HepG2 (cell line): ENCODE measurements at regions not wholly inside any gene's neighbourhood (a gene's known extent, or its start where the extent isn't known, plus 50 kb on each side); places are given as distances from the start of the nearest gene placed in this dataset.

Source experiments
- ATAC-seq: fragments of 200-7000 bp; cut with Tn5 transposase; 3 replicates; pipeline ENCODE4 v1.9.1; 2020; ENCODE audit warnings: mild to moderate bottlenecking, moderate library complexity
- BruUV-seq: library from RNA; stranded (reverse); fragments of 400-500 nt; replicated peaks from 2 replicates; lab custom pipeline; 2021; lab: Mats Ljungman, UMichigan
- CTCF ChIA-PET: fragments of 300-600 bp; formaldehyde crosslinking; extraction: SDS; loops from one replicate; lab custom pipeline; 2021; ENCODE audit warnings: low total read pairs, inconsistent platforms, low intra/inter-chr PET ratio; lab: Yijun Ruan, JAX
- POLR2A ChIA-PET: fragments of 350-600 bp; sonication (Branson Sonifier 250); formaldehyde crosslinking; loops from one replicate; lab custom pipeline; 2020; ENCODE audit warnings: antibody characterized with exemption, inconsistent platforms; lab: Yijun Ruan, JAX
- DNase-seq: peaks from one replicate; pipeline ENCODE4 v3.0.0-alpha.2; 2015; ENCODE audit warnings: low spot score
- FAIRE-seq: peaks from 3 replicates; lab custom pipeline; 2011; peaks lifted over from hg19 to GRCh38; lab: Jason Lieb, UNC
- H2AFZ ChIP-seq: one replicate; pipeline ENCODE4 v1.6.1; 2011; ENCODE audit warnings: low read length, inconsistent platforms
- H3K27ac ChIP-seq: fragments of 300-600 bp; 3 replicates; pipeline ENCODE4 v1.8.0; 2011; ENCODE audit warnings: mixed run types, mild to moderate bottlenecking, mixed read lengths, low read length, inconsistent platforms; ENCODE audit not compliant: insufficient read depth; ENCODE audit errors: extremely low read length
- H3K27me3 ChIP-seq, 2 experiments: fragments of 200-600 bp in 1 of 2; 2 replicates in 1 of 2; 3 replicates in 1 of 2; pipeline versions ENCODE4 v1.6.0 to v1.8.0; 2011; ENCODE audit warnings: low read length in 2 of 2, mild to moderate bottlenecking in 2 of 2, moderate library complexity in 2 of 2, inconsistent platforms in 1 of 2; ENCODE audit not compliant: insufficient read depth in 2 of 2, control insufficient read depth in 1 of 2
- H3K36me3 ChIP-seq, 2 experiments: fragments of 200-600 bp in 1 of 2; replicated peaks in 1 of 2; 2 replicates in 1 of 2; 3 replicates in 1 of 2; pipeline versions ENCODE4 v1.5.1 to v1.8.0; 2011; ENCODE audit warnings: low read length in 2 of 2, inconsistent platforms in 1 of 2; ENCODE audit not compliant: insufficient read depth in 2 of 2, control insufficient read depth in 1 of 2
- H3K4me1 ChIP-seq: 2 replicates; pipeline ENCODE4 v1.5.1; 2012; ENCODE audit warnings: low read length, inconsistent platforms; ENCODE audit not compliant: insufficient read depth
- H3K4me2 ChIP-seq: 2 replicates; pipeline ENCODE4 v1.6.0; 2011; ENCODE audit warnings: low read depth, low read length, inconsistent platforms
- H3K4me3 ChIP-seq, 3 experiments: fragments of 200-600 bp in 1 of 3; sonication (generic), shearing (Covaris generic) in 1 of 3; replicated peaks in 1 of 3; 2 replicates each; pipeline ENCODE4 v1.5.1; 2011 to 2016; ENCODE audit warnings: low read length in 3 of 3, inconsistent platforms in 2 of 3, low read depth in 2 of 3, mild to moderate bottlenecking in 2 of 3, control low read depth in 1 of 3, mixed read lengths in 1 of 3; ENCODE audit not compliant: insufficient read depth in 1 of 3
- H3K79me2 ChIP-seq: one replicate; pipeline ENCODE4 v1.6.1; 2011; ENCODE audit warnings: low read length, inconsistent platforms; ENCODE audit not compliant: insufficient read depth
- H3K9ac ChIP-seq: 2 replicates; pipeline ENCODE4 v1.6.0; 2011; ENCODE audit warnings: mild to moderate bottlenecking, low read depth, low read length, inconsistent platforms; ENCODE audit not compliant: insufficient read depth
- H3K9me3 ChIP-seq: 2 replicates; pipeline ENCODE4 v1.5.1; 2012; ENCODE audit warnings: mild to moderate bottlenecking, low read length
- H4K20me1 ChIP-seq: 2 replicates; pipeline ENCODE4 v1.6.0; 2011; ENCODE audit warnings: inconsistent platforms, mild to moderate bottlenecking, low read length, moderate library complexity; ENCODE audit not compliant: insufficient read depth
- CSRNP2 ChIP-seq: sonication (generic); formaldehyde crosslinking; conservative IDR thresholded peaks from 2 replicates; pipeline ENCODE4 v1.8.0; 2022; ENCODE audit warnings: low read depth, missing genetic modification reagents
- ETV5 ChIP-seq: IDR thresholded peaks from 2 replicates; pipeline ENCODE4 v1.6.1; 2018; ENCODE audit warnings: missing biosample characterization, missing genetic modification reagents, inconsistent platforms, borderline replicate concordance
- JDP2 ChIP-seq: sonication (generic); formaldehyde crosslinking; IDR thresholded peaks from 2 replicates; pipeline ENCODE4 v1.8.1; 2022; ENCODE audit warnings: missing genetic modification reagents, borderline replicate concordance
- MLX ChIP-seq: IDR thresholded peaks from 2 replicates; pipeline ENCODE4 v1.6.1; 2016
- MTF2 ChIP-seq: sonication (generic); formaldehyde crosslinking; IDR thresholded peaks from 2 replicates; pipeline ENCODE4 v1.5.0; 2020; ENCODE audit warnings: missing genetic modification reagents, borderline replicate concordance
- RBFOX2 ChIP-seq: fragments of 200-400 bp; formaldehyde crosslinking; IDR thresholded peaks from 2 replicates; pipeline ENCODE4 v1.6.1; 2017; ENCODE audit warnings: low read depth, mild to moderate bottlenecking, low read length
- ZBTB37 ChIP-seq: sonication (generic); formaldehyde crosslinking; IDR thresholded peaks from 2 replicates; pipeline ENCODE4 v1.4.0; 2020; ENCODE audit warnings: mild to moderate bottlenecking, missing genetic modification reagents
- ZNF17 ChIP-seq: sonication (generic); formaldehyde crosslinking; IDR thresholded peaks from 2 replicates; pipeline ENCODE4 v1.5.0; 2020; ENCODE audit warnings: mild to moderate bottlenecking, missing genetic modification reagents
- ZNF20 ChIP-seq: sonication (generic); formaldehyde crosslinking; IDR thresholded peaks from 2 replicates; pipeline ENCODE4 v1.4.0; 2020; ENCODE audit warnings: mild to moderate bottlenecking, moderate library complexity, missing genetic modification reagents
- ZNF816 ChIP-seq: sonication (generic); formaldehyde crosslinking; IDR thresholded peaks from 2 replicates; pipeline ENCODE4 v1.8.0; 2022; ENCODE audit warnings: missing genetic modification reagents, mild to moderate bottlenecking, borderline replicate concordance
- WGBS: methylation state at CpG from one replicate; pipeline ENCODE4 v1.1.6; 2017; ENCODE audit warnings: low lambda C conversion rate; 5-methylcytosine and 5-hydroxymethylcytosine counted together
- in situ Hi-C: cut with HindIII; loops from 2 replicates; pipeline ENCODE4 v1.10.0; 2017; ENCODE audit warnings: low pct_unique_long_range_greater_than_20kb; ENCODE audit not compliant: extremely low pct_ligation_motif_present
- intact Hi-C: fragments of 100-400 bp; cut with micrococcal nuclease; formaldehyde crosslinking; loops from one replicate; pipeline ENCODE4 v1.10.0; 2022; ENCODE audit not compliant: unreplicated experiment

DNA sequence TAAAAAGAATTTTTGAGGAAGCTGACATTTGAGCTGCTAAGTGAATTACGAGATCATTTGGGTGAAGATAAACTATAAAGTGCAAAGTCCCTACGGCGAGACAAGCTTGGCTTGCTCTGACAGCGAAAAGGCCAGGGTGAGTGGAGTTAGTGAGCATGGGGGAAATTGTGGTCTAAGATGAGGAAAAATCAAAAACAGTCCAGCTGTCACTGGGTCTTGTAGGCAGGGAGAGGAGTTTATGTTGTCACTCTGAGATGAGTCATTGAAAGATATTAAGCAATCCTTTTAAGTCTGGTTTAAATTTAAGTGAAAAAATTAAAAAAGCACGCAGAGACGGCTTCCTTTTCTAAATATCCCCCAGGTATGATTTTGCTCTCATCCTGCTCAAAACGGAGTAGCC, 601.9 kb downstream of the MRPL39 start:
- no peak overlapping the region for H3K9ac ChIP-seq
- H2AFZ ChIP-seq, result no peak overlapping the region
- intact Hi-C loops (no loop called here), in situ Hi-C loops (no loop called here)
- H3K4me2 ChIP-seq, result no peak overlapping the region
- WGBS, result 23% methylated on average over 7 of the region's 7 CpGs
- H3K27ac ChIP-seq, result no peak overlapping the region
- H3K4me3 ChIP-seq, result no peak overlapping the region
- CTCF ChIA-PET, result no interaction called here
- POLR2A ChIA-PET, result no interaction called here
- peaks cover 83% of the 10 kb centered on the region for H3K9me3 ChIP-seq
- H4K20me1 ChIP-seq, result no peaks in the 10 kb centered on the region
- no TSS peak for BruUV-seq
- no peaks in the 10 kb centered on the region for H3K36me3 ChIP-seq
- ATAC-seq (no peak), DNase-seq (no peak), FAIRE-seq (no peak)
- H3K4me1 ChIP-seq, result no peaks in the 10 kb centered on the region
- no peak for TF ChIP-seq ZBTB37
- no peak for TF ChIP-seq CSRNP2 (CRISPR knock-in tag)
- TF ChIP-seq ETV5 (CRISPR knock-in tag), result no peak
- no peak for TF ChIP-seq MTF2
- TF ChIP-seq ZNF20 (CRISPR knock-in tag), result no peak
- TF ChIP-seq ZNF17 (CRISPR knock-in tag), result no peak
- no peak for TF ChIP-seq ZNF816 (CRISPR knock-in tag)
- TF ChIP-seq JDP2, result no peak
- TF ChIP-seq RBFOX2, result no peak
- TF ChIP-seq MLX, result no peak
- H3K79me2 ChIP-seq, result no peaks in the 10 kb centered on the region
- H3K27me3 ChIP-seq, result no peaks in the 10 kb centered on the region
